GM10266 (cell line): ENCODE measurements at regions not wholly inside any gene's neighbourhood (a gene's known extent, or its start where the extent isn't known, plus 50 kb on each side); places are given as distances from the start of the nearest gene placed in this dataset.

Experiments used
- DNase-seq: peaks from one replicate; pipeline ENCODE4 v3.0.0; 2012; ENCODE audit errors: extremely low spot score
- TF ChIP-seq, protein P1 (sequence below): IDR thresholded peaks from 2 replicates; pipeline ENCODE4 v1.5.1; 2012; ENCODE audit warnings: mild to moderate bottlenecking, low read depth; ENCODE audit not compliant: control insufficient read depth, insufficient read depth; ENCODE audit errors: missing control alignments

DNA sequence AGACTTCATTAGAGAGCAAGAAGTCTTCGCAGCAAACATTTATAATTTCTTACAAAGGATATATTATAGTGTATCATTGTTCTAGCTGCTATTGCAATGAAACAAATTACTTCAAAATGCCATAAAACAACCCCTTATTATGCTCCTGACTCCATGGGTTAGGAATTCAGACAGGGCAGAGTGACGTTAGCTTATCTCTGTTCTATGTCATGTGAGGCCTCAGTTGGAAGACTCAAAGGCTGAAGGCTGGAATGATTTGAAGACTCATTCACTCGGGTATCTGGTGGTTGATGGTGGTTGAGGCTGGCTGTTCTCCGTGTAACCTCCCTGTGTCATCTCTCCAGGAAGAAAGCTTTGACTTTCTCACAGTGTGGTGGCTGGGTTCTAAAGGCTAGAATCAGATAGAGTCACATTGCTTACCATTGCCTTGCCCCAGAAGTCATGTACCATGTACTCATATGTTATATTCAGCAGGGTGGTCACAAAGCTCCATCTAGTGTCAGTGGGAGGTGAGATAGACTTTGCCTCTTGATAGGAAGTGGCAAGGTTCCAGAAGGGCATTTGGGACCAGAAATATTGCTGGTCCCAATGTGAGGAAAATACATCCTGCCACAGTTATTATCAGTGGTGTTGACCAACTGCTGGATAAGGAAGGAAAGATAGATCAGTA is 226.9 kb downstream of the TMEM38B start:
- TF ChIP-seq, protein P1, sequence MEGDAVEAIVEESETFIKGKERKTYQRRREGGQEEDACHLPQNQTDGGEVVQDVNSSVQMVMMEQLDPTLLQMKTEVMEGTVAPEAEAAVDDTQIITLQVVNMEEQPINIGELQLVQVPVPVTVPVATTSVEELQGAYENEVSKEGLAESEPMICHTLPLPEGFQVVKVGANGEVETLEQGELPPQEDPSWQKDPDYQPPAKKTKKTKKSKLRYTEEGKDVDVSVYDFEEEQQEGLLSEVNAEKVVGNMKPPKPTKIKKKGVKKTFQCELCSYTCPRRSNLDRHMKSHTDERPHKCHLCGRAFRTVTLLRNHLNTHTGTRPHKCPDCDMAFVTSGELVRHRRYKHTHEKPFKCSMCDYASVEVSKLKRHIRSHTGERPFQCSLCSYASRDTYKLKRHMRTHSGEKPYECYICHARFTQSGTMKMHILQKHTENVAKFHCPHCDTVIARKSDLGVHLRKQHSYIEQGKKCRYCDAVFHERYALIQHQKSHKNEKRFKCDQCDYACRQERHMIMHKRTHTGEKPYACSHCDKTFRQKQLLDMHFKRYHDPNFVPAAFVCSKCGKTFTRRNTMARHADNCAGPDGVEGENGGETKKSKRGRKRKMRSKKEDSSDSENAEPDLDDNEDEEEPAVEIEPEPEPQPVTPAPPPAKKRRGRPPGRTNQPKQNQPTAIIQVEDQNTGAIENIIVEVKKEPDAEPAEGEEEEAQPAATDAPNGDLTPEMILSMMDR = no peak
- DNase-seq = no peak

DNA sequence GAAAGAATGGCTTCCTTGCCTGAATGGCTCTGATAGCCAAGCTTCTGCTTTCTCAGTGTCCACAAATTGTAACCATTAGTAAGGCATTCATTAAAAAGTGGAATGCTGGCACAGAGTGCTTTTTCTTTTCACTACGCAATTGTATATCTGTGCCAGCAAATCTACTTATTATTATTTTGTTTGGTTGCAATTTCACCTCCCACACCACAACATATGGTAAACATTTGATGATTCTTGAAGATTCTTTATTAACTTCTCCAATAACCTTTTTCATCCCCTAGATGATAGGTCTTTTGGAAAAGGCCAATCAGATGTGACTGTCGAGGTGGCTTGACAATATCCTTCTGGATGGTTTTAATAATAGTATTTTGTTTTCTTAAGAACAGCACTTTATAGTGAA is 234.1 kb downstream of the TMEM38B start:
- DNase-seq = no peak
- TF ChIP-seq, protein P1 = no peak

DNA sequence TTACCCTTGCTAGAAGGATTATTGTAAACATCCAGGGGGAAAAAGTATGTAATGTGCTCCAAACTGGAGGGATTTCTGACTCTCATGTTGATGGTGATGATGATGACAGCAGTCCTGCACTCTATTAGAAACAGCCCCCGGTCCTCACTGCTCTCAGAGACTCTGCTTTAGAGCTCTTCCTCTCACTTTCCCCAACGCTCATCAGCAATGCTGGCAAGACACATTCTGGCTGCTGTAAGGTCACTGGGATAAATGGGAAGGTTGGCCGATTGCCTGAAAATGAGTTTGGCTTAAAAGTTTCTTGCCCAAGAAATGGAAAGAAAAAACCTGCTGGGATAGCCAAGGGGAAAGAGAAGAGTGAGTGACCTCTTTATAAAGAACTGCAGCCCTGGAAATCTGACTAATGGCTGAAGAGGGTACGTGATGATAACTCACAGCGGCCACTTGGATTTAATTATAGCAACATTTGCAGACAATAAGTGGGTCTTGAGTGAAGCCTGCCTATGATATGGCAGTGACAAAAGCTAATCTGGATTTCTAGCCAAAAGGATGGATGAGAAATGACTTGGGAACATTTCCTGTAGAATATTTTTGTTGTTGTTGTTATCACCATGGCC is 235.8 kb downstream of the TMEM38B start:
- TF ChIP-seq, protein P1 = no peak
- DNase-seq = no peak

DNA sequence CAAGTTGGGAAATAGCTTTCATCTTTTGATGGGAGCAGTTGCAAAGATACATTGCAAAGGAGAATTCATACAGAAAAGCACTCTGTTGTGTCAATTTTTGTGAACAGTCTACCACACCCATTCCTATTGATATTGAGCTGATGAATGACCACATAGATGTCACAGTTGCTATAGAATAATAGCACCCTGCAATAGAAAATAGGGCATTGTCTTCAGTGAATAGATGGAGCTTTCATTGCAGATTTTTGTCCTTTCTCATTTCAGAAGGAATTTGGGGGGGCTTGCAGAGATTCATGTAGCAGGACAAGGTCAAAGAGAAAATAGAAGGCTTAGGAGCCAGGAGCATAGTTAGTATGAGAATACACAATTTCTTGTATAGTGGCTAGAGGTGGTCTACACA is 237.9 kb downstream of the TMEM38B start:
- TF ChIP-seq, protein P1 = no peak
- DNase-seq = no peak

DNA sequence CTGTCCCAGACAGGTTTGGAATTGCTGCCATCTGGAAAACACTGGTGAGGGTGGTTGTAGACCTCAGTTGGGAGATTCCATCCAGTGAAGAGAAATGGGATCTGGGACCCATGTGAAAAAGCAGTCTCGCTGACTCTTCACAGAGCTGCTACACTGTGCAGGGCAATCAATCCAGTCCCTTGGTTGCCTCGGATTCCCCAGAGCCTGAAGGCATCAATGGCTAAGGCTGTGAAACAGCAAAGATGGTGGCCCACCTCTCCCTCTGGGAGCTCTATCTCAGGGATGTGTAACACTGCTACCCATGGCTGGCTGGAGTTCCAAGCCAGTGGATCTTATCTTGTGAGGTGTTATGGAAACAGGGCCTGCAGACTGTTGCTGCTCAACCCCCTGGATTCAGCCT is 256.1 kb downstream of the TMEM38B start:
- TF ChIP-seq, protein P1 = no peak

DNA sequence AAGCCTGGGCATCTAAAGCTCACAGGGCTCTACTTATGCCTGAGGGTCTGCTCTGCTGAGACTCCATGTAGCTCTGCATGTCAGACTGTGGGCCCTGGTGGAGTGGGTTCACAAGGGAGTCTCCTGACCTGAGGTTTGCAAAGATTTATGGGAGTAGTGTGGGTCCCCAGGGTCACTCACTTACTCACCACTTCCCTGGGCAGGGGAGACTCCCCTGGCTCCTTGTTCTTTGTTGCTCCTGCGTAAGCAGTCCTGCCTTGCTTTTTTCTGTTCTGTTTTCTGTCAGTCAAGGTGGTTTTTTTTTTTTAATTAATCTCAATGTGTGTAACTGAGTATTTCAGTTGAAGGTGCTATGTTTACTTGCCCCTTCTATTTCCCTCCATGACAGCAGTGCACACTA is 256.6 kb downstream of the TMEM38B start:
- no peak for DNase-seq
- TF ChIP-seq, protein P1 = no peak

More for the DNA sequence above, 256.1 kb downstream of the TMEM38B start:
- no peak for DNase-seq

DNA sequence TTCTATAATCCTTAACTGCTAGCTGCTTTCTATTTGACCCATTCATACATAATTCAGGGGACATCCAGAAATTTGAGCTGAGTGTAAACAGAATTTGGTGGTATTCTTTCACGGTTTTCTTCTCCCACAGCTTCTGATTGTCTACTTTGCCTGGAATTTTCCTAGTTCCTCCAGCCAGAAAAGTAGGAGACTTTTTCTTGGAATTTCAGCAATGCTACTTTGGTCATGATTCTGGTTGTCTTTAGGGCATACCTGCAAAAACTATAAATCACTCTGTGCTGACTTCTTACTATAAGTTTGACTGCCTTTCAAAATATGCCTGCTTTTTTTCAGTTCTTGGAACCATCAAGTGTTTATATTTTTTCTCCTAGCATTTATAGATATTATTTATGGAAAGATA is 260.2 kb downstream of the TMEM38B start:
- DNase-seq = no peak
- TF ChIP-seq, protein P1 = no peak
